ENCODE measurements at regions not wholly inside any gene's neighbourhood (a gene's known extent, or its start where the extent isn't known, plus 50 kb on each side); places are given as distances from the start of the nearest gene placed in this dataset.

GRCh38 chr9:135012166-135012565 is 75.3 kb upstream of the OLFM1 start:
- no peak overlapping the region for H3K9ac ChIP-seq
- H3K79me2 ChIP-seq, result no peaks in the 10 kb centered on the region
- H3K4me1 ChIP-seq, result no peaks in the 10 kb centered on the region
- no peaks in the 10 kb centered on the region for H3K36me3 ChIP-seq (ENCODE audit: control insufficient read depth, insufficient read depth, low read length)
- no peak overlapping the region for H3K27ac ChIP-seq
- no peaks in the 10 kb centered on the region for H3K9me3 ChIP-seq (ENCODE audit: control insufficient read depth, low read length)
- no peak overlapping the region for H2AFZ ChIP-seq
- H3K4me2 ChIP-seq (ENCODE audit: low read length), result no peak overlapping the region
- peaks cover 3% of the 10 kb centered on the region for H3K27me3 ChIP-seq (ENCODE audit: control insufficient read depth, insufficient read depth, low read length)
- TF ChIP-seq, protein P1, sequence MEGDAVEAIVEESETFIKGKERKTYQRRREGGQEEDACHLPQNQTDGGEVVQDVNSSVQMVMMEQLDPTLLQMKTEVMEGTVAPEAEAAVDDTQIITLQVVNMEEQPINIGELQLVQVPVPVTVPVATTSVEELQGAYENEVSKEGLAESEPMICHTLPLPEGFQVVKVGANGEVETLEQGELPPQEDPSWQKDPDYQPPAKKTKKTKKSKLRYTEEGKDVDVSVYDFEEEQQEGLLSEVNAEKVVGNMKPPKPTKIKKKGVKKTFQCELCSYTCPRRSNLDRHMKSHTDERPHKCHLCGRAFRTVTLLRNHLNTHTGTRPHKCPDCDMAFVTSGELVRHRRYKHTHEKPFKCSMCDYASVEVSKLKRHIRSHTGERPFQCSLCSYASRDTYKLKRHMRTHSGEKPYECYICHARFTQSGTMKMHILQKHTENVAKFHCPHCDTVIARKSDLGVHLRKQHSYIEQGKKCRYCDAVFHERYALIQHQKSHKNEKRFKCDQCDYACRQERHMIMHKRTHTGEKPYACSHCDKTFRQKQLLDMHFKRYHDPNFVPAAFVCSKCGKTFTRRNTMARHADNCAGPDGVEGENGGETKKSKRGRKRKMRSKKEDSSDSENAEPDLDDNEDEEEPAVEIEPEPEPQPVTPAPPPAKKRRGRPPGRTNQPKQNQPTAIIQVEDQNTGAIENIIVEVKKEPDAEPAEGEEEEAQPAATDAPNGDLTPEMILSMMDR (IDR thresholded peaks at IDR 0.05), result no peak
- H3K4me3 ChIP-seq (ENCODE audit: low read depth, low read length), result no peak overlapping the region

DNA sequence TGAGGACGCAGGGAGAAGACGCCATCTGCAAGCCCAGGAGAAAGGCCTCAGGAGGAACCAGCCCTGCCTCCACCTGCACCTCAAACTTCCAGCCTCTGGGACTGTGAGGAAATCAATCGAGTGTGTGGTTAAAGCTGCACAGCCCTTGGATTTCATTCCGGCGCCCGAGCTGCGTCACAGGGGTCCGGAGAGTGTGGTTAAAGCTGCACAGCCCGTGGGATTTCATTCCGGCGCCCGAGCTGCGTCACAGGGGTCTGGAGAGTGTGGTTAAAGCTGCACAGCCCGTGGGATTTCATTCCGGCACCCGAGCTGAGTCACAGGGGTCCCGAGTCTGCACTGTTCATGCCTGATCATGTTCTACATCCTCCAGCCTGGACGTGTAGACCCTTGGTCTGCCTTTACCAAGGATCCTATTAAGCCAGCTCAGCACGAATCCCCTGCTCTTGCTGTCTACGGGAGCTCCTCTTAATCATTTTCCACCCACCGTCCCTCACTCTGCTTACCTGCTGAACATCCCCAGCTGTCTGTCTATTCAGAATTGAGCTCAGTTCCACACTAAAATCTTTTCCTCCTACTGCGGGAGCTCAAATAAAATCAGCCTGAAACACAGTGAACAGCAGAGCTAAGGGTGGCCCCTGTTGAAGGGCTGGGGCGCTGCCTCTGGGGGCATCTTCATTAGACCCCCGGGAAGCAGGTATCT is 73.0 kb upstream of the OLFM1 start:
- H2AFZ ChIP-seq, result no peak overlapping the region
- TF ChIP-seq, protein P1 (IDR thresholded peaks at IDR 0.05), result no peak
- H3K4me3 ChIP-seq (ENCODE audit: low read depth, low read length), result no peak overlapping the region
- no peak overlapping the region for H3K27ac ChIP-seq
- H3K9ac ChIP-seq, result no peak overlapping the region
- H3K4me2 ChIP-seq (ENCODE audit: low read length), result no peak overlapping the region
- no peaks in the 10 kb centered on the region for H3K36me3 ChIP-seq (ENCODE audit: control insufficient read depth, insufficient read depth, low read length)
- no peaks in the 10 kb centered on the region for H3K9me3 ChIP-seq (ENCODE audit: control insufficient read depth, low read length)
- H3K27me3 ChIP-seq (ENCODE audit: control insufficient read depth, insufficient read depth, low read length), result peaks cover 3% of the 10 kb centered on the region
- no peaks in the 10 kb centered on the region for H3K79me2 ChIP-seq
- no peaks in the 10 kb centered on the region for H3K4me1 ChIP-seq

- Histone ChIP-seq H2AFZ (no peak overlapping the region), H3K79me2 (no peaks in the 10 kb centered on the region), H3K36me3 (ENCODE audit: control insufficient read depth, insufficient read depth, low read length) (no peaks in the 10 kb centered on the region), H3K4me3 (ENCODE audit: low read depth, low read length) (no peak overlapping the region), H3K27me3 (ENCODE audit: control insufficient read depth, insufficient read depth, low read length) (peaks cover 3% of the 10 kb centered on the region), H3K4me2 (ENCODE audit: low read length) (no peak overlapping the region), H3K27ac (no peak overlapping the region), H3K4me1 (no peaks in the 10 kb centered on the region), H3K9me3 (ENCODE audit: control insufficient read depth, low read length) (no peaks in the 10 kb centered on the region), H3K9ac (no peak overlapping the region)
- TF ChIP-seq, protein P1 (IDR thresholded peaks at IDR 0.05), result no peak
Measured at GRCh38 chr9:135015096-135015495, 72.4 kb upstream of the OLFM1 start.

DNA sequence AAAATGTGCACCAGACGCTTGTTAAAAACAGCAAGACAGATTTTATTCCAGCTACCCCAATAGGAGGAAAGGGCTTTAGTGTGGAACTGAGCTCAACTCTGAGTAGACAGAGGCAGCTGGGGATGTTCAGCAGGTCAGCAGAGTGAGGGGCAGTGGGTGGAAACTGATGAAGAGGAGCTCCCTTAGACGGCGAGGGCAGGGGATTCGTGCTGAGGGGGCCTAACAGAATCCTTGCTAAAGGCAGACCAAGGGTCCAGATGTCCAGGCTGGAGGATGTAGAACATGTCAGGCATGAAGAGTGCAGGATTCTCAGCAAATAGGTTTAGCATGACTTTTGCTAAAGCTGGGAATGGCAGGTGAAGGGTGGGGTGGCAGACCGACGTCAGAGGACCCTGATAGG is 71.9 kb upstream of the OLFM1 start:
- Histone ChIP-seq H3K9me3 (ENCODE audit: control insufficient read depth, low read length) (no peaks in the 10 kb centered on the region), H3K36me3 (ENCODE audit: control insufficient read depth, insufficient read depth, low read length) (no peaks in the 10 kb centered on the region), H3K27ac (no peak overlapping the region), H2AFZ (no peak overlapping the region), H3K4me3 (ENCODE audit: low read depth, low read length) (no peak overlapping the region), H3K4me2 (ENCODE audit: low read length) (no peak overlapping the region), H3K27me3 (ENCODE audit: control insufficient read depth, insufficient read depth, low read length) (peaks cover 3% of the 10 kb centered on the region), H3K4me1 (no peaks in the 10 kb centered on the region), H3K79me2 (no peaks in the 10 kb centered on the region), H3K9ac (no peak overlapping the region)
- TF ChIP-seq, protein P1 (IDR thresholded peaks at IDR 0.05), result no peak

DNA sequence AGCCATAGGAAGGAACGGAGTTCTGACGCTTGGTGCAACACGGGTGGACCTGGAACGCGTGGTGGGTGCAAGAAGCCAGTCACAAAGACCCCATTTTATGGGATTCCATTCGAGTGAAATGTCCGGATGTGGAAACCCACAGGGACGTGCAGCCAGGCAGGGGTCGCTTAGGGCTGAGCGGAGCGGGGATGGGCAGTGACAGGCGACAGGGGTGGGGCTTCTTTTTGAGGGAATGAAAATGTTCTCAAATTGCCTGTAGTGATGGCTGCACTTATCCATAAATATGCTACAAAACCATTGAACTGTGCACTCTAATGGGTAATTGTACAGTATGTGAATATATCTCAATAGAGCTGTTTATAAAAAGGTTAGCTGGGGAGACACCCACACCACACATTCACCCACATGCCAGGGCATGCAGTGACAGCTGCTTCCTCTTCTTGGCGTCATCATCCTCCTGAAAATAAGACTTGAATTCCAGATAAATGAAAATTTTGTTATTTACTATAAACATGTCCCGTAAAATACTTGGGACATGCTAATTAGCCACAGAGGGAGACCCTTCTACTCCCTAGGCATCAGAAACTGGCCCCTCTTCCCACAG is 71.3 kb upstream of the OLFM1 start:
- H3K4me2 ChIP-seq (ENCODE audit: low read length), result no peak overlapping the region
- H2AFZ ChIP-seq, result no peak overlapping the region
- H3K36me3 ChIP-seq (ENCODE audit: control insufficient read depth, insufficient read depth, low read length), result no peaks in the 10 kb centered on the region
- no peaks in the 10 kb centered on the region for H3K9me3 ChIP-seq (ENCODE audit: control insufficient read depth, low read length)
- H3K27me3 ChIP-seq (ENCODE audit: control insufficient read depth, insufficient read depth, low read length), result peaks cover 3% of the 10 kb centered on the region
- no peak overlapping the region for H3K4me3 ChIP-seq (ENCODE audit: low read depth, low read length)
- H3K79me2 ChIP-seq, result no peaks in the 10 kb centered on the region
- H3K9ac ChIP-seq, result no peak overlapping the region
- H3K4me1 ChIP-seq, result no peaks in the 10 kb centered on the region
- no peak overlapping the region for H3K27ac ChIP-seq
- TF ChIP-seq, protein P1 (IDR thresholded peaks at IDR 0.05), result no peak
